ENCODE measurements at regions not wholly inside any gene's neighbourhood (a gene's known extent, or its start where the extent isn't known, plus 50 kb on each side); places are given as distances from the start of the nearest gene placed in this dataset.

DNA sequence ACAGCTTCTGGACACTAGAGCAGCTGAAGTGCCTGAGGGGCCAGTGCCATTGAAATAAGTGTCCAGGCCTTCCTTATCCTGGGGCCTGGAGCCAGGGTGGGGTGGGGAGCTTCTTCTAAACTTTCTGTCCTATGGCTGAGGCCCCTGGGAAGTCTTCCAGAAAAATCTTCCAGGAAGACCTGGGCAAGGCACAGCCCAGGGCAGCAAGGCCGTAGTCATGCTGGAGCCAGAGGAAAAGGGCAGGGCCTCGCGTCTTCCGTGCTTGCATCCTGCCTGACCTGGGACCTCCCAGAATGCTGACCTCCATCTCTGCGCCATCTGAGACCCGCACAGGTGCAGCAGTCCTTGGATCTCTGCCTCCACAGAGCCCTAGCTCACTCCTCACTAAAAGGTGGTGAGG lies 96.7 kb upstream of the SLC44A3 start:
- H3K56ac ChIP-seq (ENCODE audit: extremely low read depth, insufficient read depth, low read length), result no peak overlapping the region
- H3K4me1 ChIP-seq (ENCODE audit: control insufficient read depth, insufficient read depth, low read length), result peaks cover 25% of the 10 kb centered on the region
- in situ Hi-C loops (cut with MboI; ENCODE audit: low sequenced_read_pairs), result no loop called here
- no peak overlapping the region for H3K9ac ChIP-seq (ENCODE audit: low read depth, low read length)
- H2AK5ac ChIP-seq (ENCODE audit: low read depth, low read length), result peak overlapping the region; percentile 97
- peak overlapping the region; percentile 12 for H2AFZ ChIP-seq (replicated peaks; ENCODE audit: low read length, poor library complexity)
- intact Hi-C loops (cut with micrococcal nuclease), result no loop called here
- no TSS peak for BruUV-seq (replicated peaks)
- H3K27ac ChIP-seq (ENCODE audit: insufficient read depth, low read length), result no peak overlapping the region
- peak overlapping the region; percentile 4 for H4K5ac ChIP-seq (ENCODE audit: low read depth, low read length)
- H3K4me2 ChIP-seq (ENCODE audit: low read depth, low read length), result no peak overlapping the region
- peak overlapping the region; percentile 26 for H2AK9ac ChIP-seq (replicated peaks; ENCODE audit: low read depth, low read length, poor library complexity)
- 0 out of 2 replicates have a peak overlapping the region, but pooled peaks have one; percentile 34 for H3K23ac ChIP-seq (ENCODE audit: low read depth, low read length)
- H2BK20ac ChIP-seq (ENCODE audit: low read depth, low read length), result peak overlapping the region; percentile 93
- WGBS, 2 experiments (ENCODE audit: extremely low coverage in 2 of 2, insufficient read length in 1 of 2), result 100% methylated on average over 3 of the region's 6 CpGs; no CpG with 5 or more reads in 1 of the 2 experiments
- H3K18ac ChIP-seq (ENCODE audit: low read depth, low read length), result peak overlapping the region; percentile 76
- peak overlapping the region; percentile 58 to 64; a peak in 3 of 4 replicates for H4K8ac ChIP-seq (ENCODE audit: low read depth in 2 of 2, low read length in 2 of 2)
- ChIA-PET CTCF (no interaction called here), POLR2A (ENCODE audit: unreplicated experiment) (interaction anchor here (1.1 kb wide), 1 partner anchor 181 kb away, joined by 3 read pairs; no protein-coding TSS in a partner anchor)
- peak overlapping the region; percentile 87 for H3K4ac ChIP-seq (ENCODE audit: low read depth, low read length)
- no peaks in the 10 kb centered on the region for H3K9me3 ChIP-seq (ENCODE audit: control insufficient read depth, insufficient read depth, low read length)
- H3K4me3 ChIP-seq (ENCODE audit: insufficient read depth, low read depth, low read length), result no peak overlapping the region
- peak overlapping the region; percentile 40 for H2BK5ac ChIP-seq (ENCODE audit: low read depth, low read length, poor library complexity, severe bottlenecking)
- H2BK120ac ChIP-seq (ENCODE audit: low read depth, low read length), result peak overlapping the region; percentile 88
- peak overlapping the region; percentile 85 for H4K91ac ChIP-seq (ENCODE audit: insufficient read depth, low read depth, low read length)
- peaks cover 20% of the 10 kb centered on the region for H3K9me1 ChIP-seq (ENCODE audit: insufficient read depth, low read length)
- H2BK15ac ChIP-seq (ENCODE audit: low read depth, low read length), result peak overlapping the region; percentile 87; the same call in 2 of the 3 replicates
- no peak for ATAC-seq (ENCODE audit: low read depth)
- DNase-seq, result no peak
- no peaks in the 10 kb centered on the region for H4K20me1 ChIP-seq (ENCODE audit: insufficient read depth, low read length)
- no peaks in the 10 kb centered on the region for H3K36me3 ChIP-seq (ENCODE audit: control insufficient read depth, insufficient read depth, low read length)
- dilution Hi-C loops (cut with HindIII; ENCODE audit: low sequenced_read_pairs, unreplicated experiment), result no loop called here
- no peaks in the 10 kb centered on the region for H3K27me3 ChIP-seq (ENCODE audit: control insufficient read depth, insufficient read depth, low read length)
- TF ChIP-seq USF2 (IDR thresholded peaks at IDR 0.05; ENCODE audit: low read depth, low read length), result no peak
- no peak for TF ChIP-seq RCOR1 (IDR thresholded peaks at IDR 0.05; ENCODE audit: insufficient replicate concordance, low read length)
- TF ChIP-seq, protein P1, sequence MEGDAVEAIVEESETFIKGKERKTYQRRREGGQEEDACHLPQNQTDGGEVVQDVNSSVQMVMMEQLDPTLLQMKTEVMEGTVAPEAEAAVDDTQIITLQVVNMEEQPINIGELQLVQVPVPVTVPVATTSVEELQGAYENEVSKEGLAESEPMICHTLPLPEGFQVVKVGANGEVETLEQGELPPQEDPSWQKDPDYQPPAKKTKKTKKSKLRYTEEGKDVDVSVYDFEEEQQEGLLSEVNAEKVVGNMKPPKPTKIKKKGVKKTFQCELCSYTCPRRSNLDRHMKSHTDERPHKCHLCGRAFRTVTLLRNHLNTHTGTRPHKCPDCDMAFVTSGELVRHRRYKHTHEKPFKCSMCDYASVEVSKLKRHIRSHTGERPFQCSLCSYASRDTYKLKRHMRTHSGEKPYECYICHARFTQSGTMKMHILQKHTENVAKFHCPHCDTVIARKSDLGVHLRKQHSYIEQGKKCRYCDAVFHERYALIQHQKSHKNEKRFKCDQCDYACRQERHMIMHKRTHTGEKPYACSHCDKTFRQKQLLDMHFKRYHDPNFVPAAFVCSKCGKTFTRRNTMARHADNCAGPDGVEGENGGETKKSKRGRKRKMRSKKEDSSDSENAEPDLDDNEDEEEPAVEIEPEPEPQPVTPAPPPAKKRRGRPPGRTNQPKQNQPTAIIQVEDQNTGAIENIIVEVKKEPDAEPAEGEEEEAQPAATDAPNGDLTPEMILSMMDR (conservative IDR thresholded peaks at IDR 0.05; ENCODE audit: low read depth, low read length), result no peak
- no peak for TF ChIP-seq CHD1 (IDR thresholded peaks at IDR 0.05; ENCODE audit: low read depth, low read length)
- TF ChIP-seq BHLHE40 (IDR thresholded peaks at IDR 0.05; ENCODE audit: low read depth, low read length), result no peak
- no peak for TF ChIP-seq CEBPB (IDR thresholded peaks at IDR 0.05; ENCODE audit: low read depth, low read length)
- no peak for TF ChIP-seq RFX5 (IDR thresholded peaks at IDR 0.05; ENCODE audit: low read depth, low read length)
- TF ChIP-seq ELK1 (IDR thresholded peaks at IDR 0.05; ENCODE audit: borderline replicate concordance, low read depth, low read length), result no peak
- no peak for TF ChIP-seq POLR2A (IDR thresholded peaks at IDR 0.05; ENCODE audit: low read depth, low read length)
- no peak for TF ChIP-seq FOS (IDR thresholded peaks at IDR 0.05; ENCODE audit: low read depth, low read length)
- TF ChIP-seq MAZ (IDR thresholded peaks at IDR 0.05; ENCODE audit: borderline replicate concordance, low read depth, low read length), result no peak
- no peak for TF ChIP-seq RAD21 (IDR thresholded peaks at IDR 0.05; ENCODE audit: low read length)
- no peak for TF ChIP-seq NFE2L2 (IDR thresholded peaks at IDR 0.05; ENCODE audit: low read depth, low read length)
- no peak for TF ChIP-seq MXI1 (IDR thresholded peaks at IDR 0.05; ENCODE audit: borderline replicate concordance, low read depth, low read length)
- no peak for TF ChIP-seq SMC3 (IDR thresholded peaks at IDR 0.05; ENCODE audit: low read depth, low read length)
- H3K14ac ChIP-seq (replicated peaks; ENCODE audit: low read depth, low read length), result peak overlapping the region; percentile 78; the same call in 1 of the 2 replicates
- H3K79me1 ChIP-seq (ENCODE audit: low read depth in 1 of 2, low read length in 2 of 2), result peaks cover 0 to 12% of the 10 kb centered on the region in 2 experiments; a peak in 2 of 4 replicates
